GM19328 (cell line): ENCODE measurements at regions not wholly inside any gene's neighbourhood (a gene's known extent, or its start where the extent isn't known, plus 50 kb on each side); places are given as distances from the start of the nearest gene placed in this dataset.
A peak's percentile ranks its signal among the peaks of the same experiment; 100 is the strongest.

Experiments
- ATAC-seq: cut with Tn5 transposase; IDR thresholded peaks from one replicate; pipeline ENCODE4 v1.9.1; 2021; ENCODE audit warnings: mild to moderate bottlenecking, moderate library complexity; ENCODE audit not compliant: unreplicated experiment

GRCh38 chr4:81898862-81899504, 427.3 kb upstream of the RASGEF1B start:
- ATAC-seq = no peak

- ATAC-seq = no peak
Measured at GRCh38 chr4:81896936-81897335, 425.2 kb upstream of the RASGEF1B start.

- no peak for ATAC-seq
Measured at GRCh38 chr4:81891005-81891996, 419.6 kb upstream of the RASGEF1B start.

GRCh38 chr4:81884986-81885385, 413.3 kb upstream of the RASGEF1B start:
- ATAC-seq = no peak

GRCh38 chr4:81883530-81884450, 412.1 kb upstream of the RASGEF1B start:
- no peak for ATAC-seq

- ATAC-seq = no peak
Measured at GRCh38 chr4:81883004-81883403, 411.3 kb upstream of the RASGEF1B start.

- no peak for ATAC-seq
Measured at GRCh38 chr4:81881855-81882621, 410.3 kb upstream of the RASGEF1B start.

GRCh38 chr4:81876106-81876505, 404.4 kb upstream of the RASGEF1B start:
- ATAC-seq = no peak

GRCh38 chr4:81874661-81875515, 403.2 kb upstream of the RASGEF1B start:
- no peak for ATAC-seq

- no peak for ATAC-seq
Measured at GRCh38 chr4:81870275-81870674, 398.6 kb upstream of the RASGEF1B start.

GRCh38 chr4:81860111-81860510, 388.4 kb upstream of the RASGEF1B start:
- ATAC-seq = no peak

- ATAC-seq = no peak
Measured at GRCh38 chr4:81854406-81854805, 382.7 kb upstream of the RASGEF1B start.

- ATAC-seq = no peak
Measured at GRCh38 chr4:81852031-81852715, 380.5 kb upstream of the RASGEF1B start.

GRCh38 chr4:81850701-81851100, 379.0 kb upstream of the RASGEF1B start:
- no peak for ATAC-seq

- no peak for ATAC-seq
Measured at GRCh38 chr4:81845761-81846160, 374.1 kb upstream of the RASGEF1B start.

- no peak for ATAC-seq
Measured at GRCh38 chr4:81845273-81845672, 373.6 kb upstream of the RASGEF1B start.

GRCh38 chr4:81844717-81845116, 373.0 kb upstream of the RASGEF1B start:
- peak; percentile 87 for ATAC-seq

- ATAC-seq = no peak
Measured at GRCh38 chr4:81839347-81840042, 367.8 kb upstream of the RASGEF1B start.
